ENCODE measurements at regions not wholly inside any gene's neighbourhood (a gene's known extent, or its start where the extent isn't known, plus 50 kb on each side); places are given as distances from the start of the nearest gene placed in this dataset.

- no peak for ATAC-seq
- no peak for TF ChIP-seq ZNF8 (CRISPR knock-in tag; IDR thresholded peaks at IDR 0.05)
Measured at GRCh38 chr4:151879705-151880445, 119.1 kb upstream of the GATB start.

DNA sequence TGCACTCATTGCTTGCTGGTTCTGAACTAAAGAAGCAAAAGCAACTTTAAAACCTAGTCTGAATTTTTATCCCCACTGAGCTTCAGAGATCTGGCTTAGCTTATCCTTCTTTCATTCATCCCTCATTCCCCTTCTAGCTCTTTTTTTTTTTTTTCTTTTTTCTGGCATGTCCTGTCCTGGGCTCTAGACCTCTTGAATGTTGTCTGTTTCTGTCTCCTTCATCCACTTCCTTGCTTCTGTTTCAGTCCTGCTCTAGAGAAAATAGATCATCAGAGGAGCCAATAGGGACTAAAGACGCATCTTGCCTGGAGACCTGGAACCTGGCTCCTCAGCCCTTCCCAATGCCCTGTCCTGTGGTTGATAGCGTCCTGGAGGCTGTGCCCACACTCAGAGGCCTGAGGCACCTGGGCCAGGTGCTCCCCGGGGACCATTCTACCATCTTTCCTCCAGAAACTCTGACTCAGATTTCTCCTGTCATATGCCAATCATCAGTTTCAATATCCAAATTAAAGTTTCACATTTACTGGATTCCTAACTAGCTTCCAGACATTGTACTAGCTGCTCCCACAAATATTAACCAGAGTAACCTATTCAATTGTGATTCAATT is 115.7 kb upstream of the GATB start:
- no peak for TF ChIP-seq PPARA (CRISPR knock-in tag; IDR thresholded peaks at IDR 0.05; ENCODE audit: borderline replicate concordance)
- no peak for TF ChIP-seq BACH2 (CRISPR knock-in tag; IDR thresholded peaks at IDR 0.05; ENCODE audit: borderline replicate concordance)
- no peak for TF ChIP-seq ISL1 (CRISPR knock-in tag; IDR thresholded peaks at IDR 0.05)
- no peak for TF ChIP-seq ZNF565 (CRISPR knock-in tag; conservative IDR thresholded peaks at IDR 0.05; ENCODE audit: low read depth)
- TF ChIP-seq ZFP3 (CRISPR knock-in tag; IDR thresholded peaks at IDR 0.05): no peak
- no peak for TF ChIP-seq TCF4 (CRISPR knock-in tag; IDR thresholded peaks at IDR 0.05; ENCODE audit: borderline replicate concordance)
- no peak for TF ChIP-seq PATZ1 (CRISPR knock-in tag; IDR thresholded peaks at IDR 0.05; ENCODE audit: borderline replicate concordance)
- no peak for TF ChIP-seq GLIS3 (CRISPR knock-in tag; IDR thresholded peaks at IDR 0.05)
- no peak for ATAC-seq

- TF ChIP-seq GLIS3 (CRISPR knock-in tag; IDR thresholded peaks at IDR 0.05) (no peak), ESRRG (CRISPR knock-in tag; IDR thresholded peaks at IDR 0.05) (no peak)
- no peak for ATAC-seq
Measured at GRCh38 chr4:151874328-151874727, 113.5 kb upstream of the GATB start.

GRCh38 chr4:151866592-151866918 is 105.7 kb upstream of the GATB start:
- TF ChIP-seq CREB5 (CRISPR knock-in tag; IDR thresholded peaks at IDR 0.05; ENCODE audit: low read depth) (no peak), PATZ1 (CRISPR knock-in tag; IDR thresholded peaks at IDR 0.05; ENCODE audit: borderline replicate concordance) (no peak), RARB (CRISPR knock-in tag; IDR thresholded peaks at IDR 0.05) (no peak), ZC3H10 (CRISPR knock-in tag; IDR thresholded peaks at IDR 0.05) (no peak), ARNTL (CRISPR knock-in tag; IDR thresholded peaks at IDR 0.05; ENCODE audit: borderline replicate concordance, low read depth) (no peak), CSRNP3 (CRISPR knock-in tag; IDR thresholded peaks at IDR 0.05) (no peak), ISL1 (CRISPR knock-in tag; IDR thresholded peaks at IDR 0.05) (no peak), BACH2 (CRISPR knock-in tag; IDR thresholded peaks at IDR 0.05; ENCODE audit: borderline replicate concordance) (no peak), ESRRG (CRISPR knock-in tag; IDR thresholded peaks at IDR 0.05) (no peak), TCF4 (CRISPR knock-in tag; IDR thresholded peaks at IDR 0.05; ENCODE audit: borderline replicate concordance) (no peak), GLIS3 (CRISPR knock-in tag; IDR thresholded peaks at IDR 0.05) (no peak), ZNF8 (CRISPR knock-in tag; IDR thresholded peaks at IDR 0.05) (no peak), ZFP3 (CRISPR knock-in tag; IDR thresholded peaks at IDR 0.05) (no peak), SNAI2 (CRISPR knock-in tag; IDR thresholded peaks at IDR 0.05) (no peak)
- TF ChIP-seq, protein P1, sequence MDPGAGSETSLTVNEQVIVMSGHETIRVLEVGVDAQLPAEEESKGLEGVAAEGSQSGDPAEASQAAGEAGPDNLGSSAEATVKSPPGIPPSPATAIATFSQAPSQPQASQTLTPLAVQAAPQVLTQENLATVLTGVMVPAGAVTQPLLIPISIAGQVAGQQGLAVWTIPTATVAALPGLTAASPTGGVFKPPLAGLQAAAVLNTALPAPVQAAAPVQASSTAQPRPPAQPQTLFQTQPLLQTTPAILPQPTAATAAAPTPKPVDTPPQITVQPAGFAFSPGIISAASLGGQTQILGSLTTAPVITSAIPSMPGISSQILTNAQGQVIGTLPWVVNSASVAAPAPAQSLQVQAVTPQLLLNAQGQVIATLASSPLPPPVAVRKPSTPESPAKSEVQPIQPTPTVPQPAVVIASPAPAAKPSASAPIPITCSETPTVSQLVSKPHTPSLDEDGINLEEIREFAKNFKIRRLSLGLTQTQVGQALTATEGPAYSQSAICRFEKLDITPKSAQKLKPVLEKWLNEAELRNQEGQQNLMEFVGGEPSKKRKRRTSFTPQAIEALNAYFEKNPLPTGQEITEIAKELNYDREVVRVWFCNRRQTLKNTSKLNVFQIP (CRISPR knock-in tag; IDR thresholded peaks at IDR 0.05; ENCODE audit: borderline replicate concordance, low read depth): no peak
- no peak for ATAC-seq
